GM19238 (cell line): ENCODE measurements at regions not wholly inside any gene's neighbourhood (a gene's known extent, or its start where the extent isn't known, plus 50 kb on each side); places are given as distances from the start of the nearest gene placed in this dataset.

Experiments used
- DNase-seq: peaks from one replicate; pipeline ENCODE4 v3.0.0; 2011; ENCODE audit warnings: low spot score; ENCODE audit not compliant: insufficient read length

GRCh38 chr9:16193066-16193465 is 640.2 kb downstream of the CCDC171 start:
- DNase-seq: no peak

- DNase-seq: no peak
Observed at GRCh38 chr9:16196206-16196605, 643.4 kb downstream of the CCDC171 start.

DNA sequence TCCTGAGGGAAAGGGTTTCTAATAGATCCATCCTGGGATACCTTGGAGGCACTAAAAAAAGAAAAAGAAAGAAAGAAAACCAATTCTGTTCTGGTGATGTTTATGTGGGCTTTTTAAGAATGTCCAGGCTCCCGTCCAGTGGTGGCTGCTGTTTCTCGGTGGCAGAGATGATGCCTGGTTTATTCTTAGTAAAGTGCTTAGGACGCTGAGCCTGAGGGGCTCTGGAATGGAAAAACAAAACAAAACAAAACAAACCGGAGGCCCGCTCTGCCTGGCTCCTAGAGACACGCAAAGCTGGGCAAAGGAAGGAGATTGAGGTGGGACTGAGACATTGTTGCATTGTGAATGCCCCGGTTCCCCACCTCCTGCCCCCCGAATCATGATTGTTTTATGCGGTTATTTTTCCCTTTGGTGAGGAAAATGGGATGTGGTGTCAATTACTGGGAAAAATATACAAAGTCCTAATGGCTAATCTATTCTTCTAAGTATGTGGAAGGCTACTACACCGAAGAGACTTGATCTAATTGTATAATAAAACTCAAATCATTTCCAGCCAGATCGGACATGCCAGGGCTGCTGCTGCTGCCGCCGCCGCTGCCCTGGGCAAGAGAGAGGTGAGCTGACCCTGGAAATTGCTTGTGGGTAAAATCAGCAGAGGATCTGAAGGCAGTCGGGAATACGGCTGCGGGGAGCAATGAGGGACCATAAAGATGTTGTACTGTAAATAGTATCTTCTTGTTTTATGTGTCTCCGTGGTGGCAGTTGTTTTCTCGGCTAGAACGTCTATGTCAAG is 644.9 kb downstream of the CCDC171 start:
- no peak for DNase-seq

GRCh38 chr9:16198996-16199395 is 646.2 kb downstream of the CCDC171 start:
- DNase-seq: no peak

DNA sequence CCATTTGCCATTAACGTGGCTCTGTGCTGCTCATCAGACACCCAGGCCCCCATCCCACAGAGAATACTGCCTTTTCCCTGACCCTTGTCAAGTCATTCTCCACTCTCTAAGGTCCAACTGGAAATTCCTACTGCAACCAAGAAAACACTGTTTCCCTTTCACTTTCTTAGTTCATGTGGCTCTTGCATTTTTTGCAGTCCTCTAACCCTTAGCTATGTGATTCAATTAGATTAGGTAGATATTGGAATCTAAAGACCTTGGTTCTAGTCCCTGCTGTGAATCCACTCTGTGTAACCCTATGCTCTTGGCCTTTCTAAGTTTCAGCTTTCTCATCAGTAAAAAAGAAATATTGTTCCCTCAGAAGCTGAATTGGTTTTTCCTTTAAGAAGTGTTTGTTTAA is 649.4 kb downstream of the CCDC171 start:
- no peak for DNase-seq

DNA sequence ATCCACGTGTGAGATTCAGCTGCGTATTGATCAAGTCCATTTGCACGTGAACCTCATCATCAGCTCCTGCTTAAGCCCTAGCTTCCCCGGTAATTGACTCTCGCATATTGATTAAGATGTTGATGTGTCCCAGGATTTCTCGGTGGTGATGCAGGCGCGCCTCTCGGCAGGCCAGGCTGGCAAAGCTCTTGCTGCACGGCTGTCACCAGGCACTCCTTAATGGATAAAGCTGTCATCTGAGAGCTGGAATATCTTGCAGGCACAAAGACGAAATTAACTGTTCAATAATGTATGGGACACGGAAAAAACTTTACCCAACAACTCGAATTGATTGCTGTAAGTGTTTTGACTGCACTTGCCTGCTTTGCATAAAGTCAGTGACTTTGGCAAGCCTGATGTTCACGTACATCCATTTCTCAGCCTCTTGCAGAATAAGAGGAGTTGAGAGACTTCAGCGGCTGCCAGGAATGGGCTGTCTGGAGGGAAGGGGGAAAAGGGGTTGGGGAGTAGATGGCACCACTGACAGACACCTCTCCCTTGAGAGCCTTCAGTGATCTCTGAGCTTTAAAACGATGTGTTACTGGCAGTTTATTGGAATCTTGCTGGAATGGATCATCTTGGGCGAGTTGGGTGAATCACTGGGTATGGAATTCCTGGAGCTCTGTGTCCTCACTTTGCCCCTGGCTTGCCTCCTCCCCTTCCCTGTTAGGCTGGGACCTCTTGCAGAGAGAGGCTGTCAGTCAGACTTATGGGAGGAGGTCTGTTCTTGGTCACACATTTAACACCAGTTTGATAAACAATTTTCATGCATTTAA is 650.3 kb downstream of the CCDC171 start:
- no peak for DNase-seq

DNA sequence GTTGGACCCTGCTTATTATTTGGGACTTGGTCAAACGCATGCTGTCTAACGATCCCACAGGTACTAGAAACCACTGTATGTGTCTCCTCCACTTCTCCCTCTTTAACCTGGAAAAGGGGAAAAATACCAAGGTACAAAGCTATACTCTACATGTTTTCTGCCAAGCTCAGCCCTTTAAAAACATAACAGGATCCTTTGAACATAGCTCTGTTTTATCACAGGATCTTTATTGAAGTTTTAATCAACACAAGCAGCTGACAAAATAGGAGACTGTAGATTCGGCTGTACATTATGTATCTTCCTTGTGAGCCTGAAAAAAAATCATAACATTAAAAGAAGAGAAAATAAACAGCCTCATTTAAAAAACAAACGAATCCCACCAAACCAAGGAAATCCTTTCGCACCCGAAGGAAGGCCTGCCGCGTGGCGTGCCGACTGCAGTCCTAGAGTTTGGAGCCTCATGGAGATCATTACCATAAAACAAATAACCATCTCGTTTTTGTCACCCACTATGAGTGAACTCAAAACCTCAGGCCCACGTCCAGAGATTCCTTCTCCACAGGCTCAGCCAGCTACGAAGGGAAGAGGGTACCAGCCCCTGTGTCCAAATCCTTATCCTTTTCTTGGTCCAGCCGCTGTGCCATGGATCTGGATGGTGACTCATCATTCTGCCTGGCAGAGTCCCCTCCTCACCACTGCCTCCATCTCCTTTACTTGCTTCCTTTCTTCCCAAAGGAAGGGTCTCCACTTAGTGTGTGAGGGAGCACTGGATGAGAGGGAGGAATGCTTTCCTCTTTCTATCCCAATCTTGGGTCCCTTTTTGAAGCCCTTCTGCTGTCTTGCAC is 651.1 kb downstream of the CCDC171 start:
- no peak for DNase-seq

DNA sequence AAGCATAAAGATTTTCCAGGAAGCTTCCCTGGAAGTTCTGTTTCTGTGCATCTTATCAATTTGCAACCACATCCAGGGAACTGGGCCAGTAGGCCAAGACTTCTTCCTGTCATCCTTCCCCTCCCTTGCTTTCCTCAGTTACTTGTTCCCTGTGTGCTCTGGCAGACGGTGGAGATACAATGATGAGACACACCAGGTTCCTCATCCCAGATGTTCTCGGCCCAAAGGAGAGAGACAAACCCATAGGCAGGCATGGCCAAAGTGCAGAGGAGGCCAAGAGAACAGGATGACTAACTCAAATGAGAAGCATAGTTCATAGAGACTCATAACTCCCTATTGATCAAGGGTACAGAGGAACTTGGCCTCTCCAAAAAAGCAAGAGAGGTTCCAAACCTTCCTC is 652.6 kb downstream of the CCDC171 start:
- no peak for DNase-seq

DNA sequence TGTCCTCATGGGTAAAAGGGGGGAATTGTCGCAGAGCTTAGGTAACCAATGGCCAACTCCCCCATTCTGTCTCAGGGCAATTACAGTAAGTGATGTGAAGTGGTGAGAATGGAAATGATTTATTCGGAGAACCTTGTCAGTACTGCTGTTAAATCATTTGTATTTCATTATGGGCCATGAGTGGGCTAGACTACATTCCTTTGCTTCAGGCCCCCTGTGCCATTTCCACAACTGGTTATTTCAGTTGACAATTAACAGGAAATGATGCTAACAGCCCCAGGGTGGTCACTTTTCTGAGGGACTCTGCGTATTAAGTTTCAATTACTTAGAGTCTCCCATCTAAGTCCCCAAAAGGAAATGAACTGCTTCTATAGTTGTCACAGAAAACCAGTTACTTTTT is 653.7 kb downstream of the CCDC171 start:
- no peak for DNase-seq

DNA sequence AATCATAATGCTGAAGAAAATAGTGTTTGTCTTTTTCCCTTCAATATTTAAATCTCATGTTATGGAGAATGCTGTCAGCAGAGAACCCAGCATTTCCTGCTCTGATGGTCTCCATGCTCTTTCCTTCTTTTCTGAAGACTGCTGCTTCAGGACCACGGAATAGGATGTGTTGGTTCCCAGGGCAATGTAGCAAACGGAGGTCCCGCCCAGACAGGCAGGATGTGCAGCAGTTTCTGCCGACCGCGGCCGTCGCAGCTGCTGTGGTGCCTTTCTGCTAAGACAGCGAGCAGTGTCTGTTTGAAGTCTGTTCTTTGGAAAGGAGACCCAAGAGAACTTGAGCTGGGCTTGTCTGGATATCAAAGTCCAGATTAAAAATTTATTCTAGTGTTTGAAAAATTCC is 654.3 kb downstream of the CCDC171 start:
- no peak for DNase-seq

DNA sequence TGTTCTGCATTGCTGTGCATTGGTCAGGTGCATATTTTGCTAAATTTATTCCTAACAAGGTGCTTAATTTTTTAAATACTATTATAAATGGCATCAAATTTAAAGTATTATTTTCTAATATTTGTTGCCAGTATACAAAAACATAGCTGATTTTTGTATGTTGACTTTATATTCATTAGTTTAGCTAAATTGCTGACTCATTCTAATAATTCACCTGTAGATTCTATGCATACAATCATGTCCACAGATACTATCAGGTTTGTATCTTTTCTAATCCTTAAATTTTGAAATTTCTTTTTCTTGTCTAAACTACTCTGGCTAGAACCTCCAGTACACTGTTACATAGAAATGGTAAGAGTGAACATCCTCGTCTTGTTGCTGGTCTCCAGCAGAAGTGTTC is 657.6 kb downstream of the CCDC171 start:
- DNase-seq: no peak

- no peak for DNase-seq
Observed at GRCh38 chr9:16211946-16212345, 658.5 kb downstream of the BNC2 start.

GRCh38 chr9:16213781-16214515 is 656.5 kb downstream of the BNC2 start:
- no peak for DNase-seq

DNA sequence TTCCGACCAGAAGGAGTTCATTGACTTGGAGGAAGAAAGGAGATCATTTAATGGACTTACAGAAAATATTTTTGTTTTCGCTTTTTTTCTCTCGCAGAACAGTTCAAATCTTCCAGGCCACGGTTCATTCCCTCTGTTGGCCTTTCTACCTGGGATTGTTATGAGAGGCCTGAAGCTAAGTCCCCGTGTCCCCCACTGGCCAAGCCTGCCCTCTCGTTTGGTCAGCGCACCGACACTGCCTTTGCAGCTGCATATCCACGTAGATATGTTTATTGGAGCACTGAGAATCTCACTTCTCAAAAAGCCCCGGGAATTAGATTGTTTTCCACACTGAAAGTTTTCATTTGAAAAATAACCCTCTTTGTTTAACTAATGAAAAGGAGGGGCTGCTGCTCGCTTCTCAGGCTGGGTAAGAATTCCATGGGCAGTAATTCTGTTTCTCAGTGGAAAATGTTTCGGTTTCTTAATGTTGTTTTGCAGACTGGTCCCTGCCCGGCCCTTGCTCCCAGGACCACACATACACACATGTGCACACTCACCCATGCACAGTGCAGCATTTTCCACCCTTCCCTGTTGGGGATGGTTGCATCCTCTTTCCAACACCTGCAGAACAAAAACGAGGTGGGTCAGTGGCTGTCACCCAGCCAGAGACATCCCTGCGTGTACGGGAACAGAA is 655.7 kb downstream of the BNC2 start:
- DNase-seq: no peak

- no peak for DNase-seq
Observed at GRCh38 chr9:16215353-16215680, 655.2 kb downstream of the BNC2 start.

GRCh38 chr9:16217943-16218701 is 652.3 kb downstream of the BNC2 start:
- no peak for DNase-seq

GRCh38 chr9:16221366-16221765 is 649.1 kb downstream of the BNC2 start:
- no peak for DNase-seq

- DNase-seq: no peak
Observed at GRCh38 chr9:16221822-16222547, 648.5 kb downstream of the BNC2 start.
